Panc1 (cell line): ENCODE measurements at regions not wholly inside any gene's neighbourhood (a gene's known extent, or its start where the extent isn't known, plus 50 kb on each side); places are given as distances from the start of the nearest gene placed in this dataset.

Experiments used
- SIN3A ChIP-seq: IDR thresholded peaks from 2 replicates; pipeline ENCODE4 v1.6.1; 2012; ENCODE audit warnings: low read depth, mild to moderate bottlenecking, low read length, moderate library complexity, borderline replicate concordance; ENCODE audit not compliant: insufficient read depth
- TCF7L2 ChIP-seq: IDR thresholded peaks from 2 replicates; pipeline ENCODE4 v1.6.1; 2011; ENCODE audit warnings: mild to moderate bottlenecking, low read depth, low read length, inconsistent platforms
- TF ChIP-seq, protein P1 (sequence below): fragments of 450-650 bp; IDR thresholded peaks from 2 replicates; pipeline ENCODE4 v1.5.1; 2017; ENCODE audit warnings: mild to moderate bottlenecking
- TF ChIP-seq, protein P2 (sequence below), 2 experiments: IDR thresholded peaks; 2 replicates each; pipeline ENCODE4 v1.6.1; 2011 to 2012; ENCODE audit warnings: low read depth in 2 of 2, control low read depth in 1 of 2, low read length in 1 of 2, mild to moderate bottlenecking in 1 of 2, moderate library complexity in 1 of 2; ENCODE audit not compliant: insufficient read depth in 1 of 2

DNA sequence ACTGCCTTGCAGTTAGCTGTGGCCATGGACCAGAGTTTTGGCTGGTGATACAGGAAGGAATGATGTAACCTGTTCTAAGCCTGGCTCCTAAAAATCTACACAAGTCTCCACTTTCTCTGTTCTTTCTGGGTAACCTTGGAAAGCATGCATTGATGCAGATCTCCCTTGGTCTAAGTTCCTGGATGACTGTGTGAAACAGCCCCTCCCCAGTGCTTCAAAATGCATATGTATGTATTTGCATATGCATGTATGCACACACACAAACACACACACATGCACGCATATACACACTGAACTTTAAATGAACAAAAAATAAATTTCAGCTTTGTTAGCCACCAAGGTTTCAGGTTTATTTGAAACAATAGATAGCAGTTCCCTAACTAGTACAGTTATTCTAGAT is 296.1 kb downstream of the OSR1 start:
- TF ChIP-seq TCF7L2 (no peak), SIN3A (no peak)
- TF ChIP-seq, protein P1, sequence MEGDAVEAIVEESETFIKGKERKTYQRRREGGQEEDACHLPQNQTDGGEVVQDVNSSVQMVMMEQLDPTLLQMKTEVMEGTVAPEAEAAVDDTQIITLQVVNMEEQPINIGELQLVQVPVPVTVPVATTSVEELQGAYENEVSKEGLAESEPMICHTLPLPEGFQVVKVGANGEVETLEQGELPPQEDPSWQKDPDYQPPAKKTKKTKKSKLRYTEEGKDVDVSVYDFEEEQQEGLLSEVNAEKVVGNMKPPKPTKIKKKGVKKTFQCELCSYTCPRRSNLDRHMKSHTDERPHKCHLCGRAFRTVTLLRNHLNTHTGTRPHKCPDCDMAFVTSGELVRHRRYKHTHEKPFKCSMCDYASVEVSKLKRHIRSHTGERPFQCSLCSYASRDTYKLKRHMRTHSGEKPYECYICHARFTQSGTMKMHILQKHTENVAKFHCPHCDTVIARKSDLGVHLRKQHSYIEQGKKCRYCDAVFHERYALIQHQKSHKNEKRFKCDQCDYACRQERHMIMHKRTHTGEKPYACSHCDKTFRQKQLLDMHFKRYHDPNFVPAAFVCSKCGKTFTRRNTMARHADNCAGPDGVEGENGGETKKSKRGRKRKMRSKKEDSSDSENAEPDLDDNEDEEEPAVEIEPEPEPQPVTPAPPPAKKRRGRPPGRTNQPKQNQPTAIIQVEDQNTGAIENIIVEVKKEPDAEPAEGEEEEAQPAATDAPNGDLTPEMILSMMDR, result no peak
- TF ChIP-seq, protein P2, sequence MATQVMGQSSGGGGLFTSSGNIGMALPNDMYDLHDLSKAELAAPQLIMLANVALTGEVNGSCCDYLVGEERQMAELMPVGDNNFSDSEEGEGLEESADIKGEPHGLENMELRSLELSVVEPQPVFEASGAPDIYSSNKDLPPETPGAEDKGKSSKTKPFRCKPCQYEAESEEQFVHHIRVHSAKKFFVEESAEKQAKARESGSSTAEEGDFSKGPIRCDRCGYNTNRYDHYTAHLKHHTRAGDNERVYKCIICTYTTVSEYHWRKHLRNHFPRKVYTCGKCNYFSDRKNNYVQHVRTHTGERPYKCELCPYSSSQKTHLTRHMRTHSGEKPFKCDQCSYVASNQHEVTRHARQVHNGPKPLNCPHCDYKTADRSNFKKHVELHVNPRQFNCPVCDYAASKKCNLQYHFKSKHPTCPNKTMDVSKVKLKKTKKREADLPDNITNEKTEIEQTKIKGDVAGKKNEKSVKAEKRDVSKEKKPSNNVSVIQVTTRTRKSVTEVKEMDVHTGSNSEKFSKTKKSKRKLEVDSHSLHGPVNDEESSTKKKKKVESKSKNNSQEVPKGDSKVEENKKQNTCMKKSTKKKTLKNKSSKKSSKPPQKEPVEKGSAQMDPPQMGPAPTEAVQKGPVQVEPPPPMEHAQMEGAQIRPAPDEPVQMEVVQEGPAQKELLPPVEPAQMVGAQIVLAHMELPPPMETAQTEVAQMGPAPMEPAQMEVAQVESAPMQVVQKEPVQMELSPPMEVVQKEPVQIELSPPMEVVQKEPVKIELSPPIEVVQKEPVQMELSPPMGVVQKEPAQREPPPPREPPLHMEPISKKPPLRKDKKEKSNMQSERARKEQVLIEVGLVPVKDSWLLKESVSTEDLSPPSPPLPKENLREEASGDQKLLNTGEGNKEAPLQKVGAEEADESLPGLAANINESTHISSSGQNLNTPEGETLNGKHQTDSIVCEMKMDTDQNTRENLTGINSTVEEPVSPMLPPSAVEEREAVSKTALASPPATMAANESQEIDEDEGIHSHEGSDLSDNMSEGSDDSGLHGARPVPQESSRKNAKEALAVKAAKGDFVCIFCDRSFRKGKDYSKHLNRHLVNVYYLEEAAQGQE (IDR thresholded peaks at IDR 0.05; ENCODE audit: insufficient read depth in 1 of 2, low read depth in 2 of 2, low read length in 1 of 2), result no peak
